ENCODE measurements at regions not wholly inside any gene's neighbourhood (a gene's known extent, or its start where the extent isn't known, plus 50 kb on each side); places are given as distances from the start of the nearest gene placed in this dataset.

GRCh38 chr2:41483982-41484857, 563.6 kb upstream of the PKDCC start:
- DNase-seq (ENCODE audit: low spot score): no peak

- no peak for DNase-seq (ENCODE audit: low spot score)
Measured at GRCh38 chr2:41484858-41485234, 563.0 kb upstream of the PKDCC start.

- DNase-seq (ENCODE audit: low spot score): no peak
Measured at GRCh38 chr2:41486948-41487347, 560.9 kb upstream of the PKDCC start.

GRCh38 chr2:41488888-41489287, 558.9 kb upstream of the PKDCC start:
- no peak for DNase-seq (ENCODE audit: low spot score)

- DNase-seq (ENCODE audit: low spot score): no peak
Measured at GRCh38 chr2:41489638-41490037, 558.2 kb upstream of the PKDCC start.

- peak; percentile 17 for DNase-seq (ENCODE audit: low spot score)
Measured at GRCh38 chr2:41495050-41495449, 552.8 kb upstream of the PKDCC start.

- no peak for DNase-seq (ENCODE audit: low spot score)
Measured at GRCh38 chr2:41496908-41497307, 550.9 kb upstream of the PKDCC start.

GRCh38 chr2:41498781-41499180, 549.0 kb upstream of the PKDCC start:
- no peak for DNase-seq (ENCODE audit: low spot score)

GRCh38 chr2:41500895-41501294, 546.9 kb upstream of the PKDCC start:
- no peak for DNase-seq (ENCODE audit: low spot score)

GRCh38 chr2:41502752-41503151, 545.1 kb upstream of the PKDCC start:
- DNase-seq (ENCODE audit: low spot score): no peak

GRCh38 chr2:41504532-41504931, 543.3 kb upstream of the PKDCC start:
- no peak for DNase-seq (ENCODE audit: low spot score)

GRCh38 chr2:41510108-41510507, 537.7 kb upstream of the PKDCC start:
- DNase-seq (ENCODE audit: low spot score): no peak

- peak; percentile 26 for DNase-seq (ENCODE audit: low spot score)
Measured at GRCh38 chr2:41521211-41521610, 526.6 kb upstream of the PKDCC start.

- DNase-seq (ENCODE audit: low spot score): no peak
Measured at GRCh38 chr2:41527525-41528323, 520.1 kb upstream of the PKDCC start.

- DNase-seq (ENCODE audit: low spot score): no peak
Measured at GRCh38 chr2:41535575-41535974, 512.2 kb upstream of the PKDCC start.

GRCh38 chr2:41540272-41540998, 507.4 kb upstream of the PKDCC start:
- DNase-seq (ENCODE audit: low spot score): no peak

- no peak for DNase-seq (ENCODE audit: low spot score)
Measured at GRCh38 chr2:41543726-41544125, 504.1 kb upstream of the PKDCC start.

- no peak for DNase-seq (ENCODE audit: low spot score)
Measured at GRCh38 chr2:41544709-41545108, 503.1 kb upstream of the PKDCC start.

- no peak for DNase-seq (ENCODE audit: low spot score)
Measured at GRCh38 chr2:41546031-41546430, 501.8 kb upstream of the PKDCC start.

- no peak for DNase-seq (ENCODE audit: low spot score)
Measured at GRCh38 chr2:41568648-41569047, 479.2 kb upstream of the PKDCC start.

- no peak for DNase-seq (ENCODE audit: low spot score)
Measured at GRCh38 chr2:41572154-41572553, 475.7 kb upstream of the PKDCC start.

GRCh38 chr2:41576423-41576822, 471.4 kb upstream of the PKDCC start:
- no peak for DNase-seq (ENCODE audit: low spot score)

GRCh38 chr2:41579806-41580205, 468.0 kb upstream of the PKDCC start:
- DNase-seq (ENCODE audit: low spot score): no peak

Measured in D341Med (cell line).